ENCODE measurements at regions not wholly inside any gene's neighbourhood (a gene's known extent, or its start where the extent isn't known, plus 50 kb on each side); places are given as distances from the start of the nearest gene placed in this dataset.

DNA sequence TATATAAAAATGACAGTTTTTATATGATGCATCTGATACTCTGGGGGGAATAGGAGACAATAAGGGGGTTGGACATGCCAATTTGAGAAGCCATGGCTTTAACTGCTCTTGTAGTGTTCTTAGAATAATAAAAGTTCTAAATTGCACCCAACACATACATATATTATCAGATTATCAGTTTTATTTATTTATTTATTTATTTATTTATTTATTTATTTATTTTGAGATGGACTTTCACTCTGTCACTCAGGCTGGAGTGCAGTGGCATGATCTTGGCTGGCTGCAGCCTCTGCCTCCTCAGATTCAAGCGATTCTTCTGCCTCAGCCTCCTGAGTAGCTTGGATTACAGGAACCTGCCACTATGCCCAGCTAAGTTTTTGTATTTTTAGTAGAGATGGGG is 356.8 kb downstream of the TLL1 start:
- no peaks in the 10 kb centered on the region for H3K36me3 Mint-ChIP-seq (ENCODE audit: insufficient read depth)
- H3K9me3 Mint-ChIP-seq = peaks cover 10% of the 10 kb centered on the region
- no peaks in the 10 kb centered on the region for H3K27me3 Mint-ChIP-seq (ENCODE audit: low read depth)
- no peak for DNase-seq
- no peaks in the 10 kb centered on the region for H3K4me1 Mint-ChIP-seq (ENCODE audit: low read depth)
- no peak overlapping the region for H3K4me3 Mint-ChIP-seq
- ATAC-seq = no peak

DNA sequence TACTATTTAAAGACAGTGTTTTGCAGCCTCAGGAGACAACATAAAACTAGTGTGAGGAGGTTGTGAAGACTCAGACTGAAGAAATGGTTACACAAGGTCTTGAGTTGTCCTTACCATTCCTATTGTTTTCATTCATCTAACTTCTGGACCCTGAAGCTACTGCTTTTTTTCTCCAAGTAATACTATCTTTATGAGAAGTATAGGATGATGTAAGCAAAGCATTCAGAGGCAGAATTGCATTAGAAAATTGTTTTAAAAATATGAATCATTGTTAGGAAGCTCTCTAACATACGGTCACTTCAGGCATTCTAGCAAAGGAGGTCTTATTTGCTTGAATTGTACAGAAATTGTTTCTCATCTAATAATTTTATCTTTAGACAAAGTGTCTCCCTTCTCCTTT is 357.8 kb downstream of the TLL1 start:
- Mint-ChIP-seq H3K27me3 (ENCODE audit: low read depth) (no peaks in the 10 kb centered on the region), H3K9me3 (peaks cover 4% of the 10 kb centered on the region), H3K36me3 (ENCODE audit: insufficient read depth) (no peaks in the 10 kb centered on the region), H3K4me1 (ENCODE audit: low read depth) (no peaks in the 10 kb centered on the region), H3K4me3 (no peak overlapping the region)
- ATAC-seq = no peak
- no peak for DNase-seq

DNA sequence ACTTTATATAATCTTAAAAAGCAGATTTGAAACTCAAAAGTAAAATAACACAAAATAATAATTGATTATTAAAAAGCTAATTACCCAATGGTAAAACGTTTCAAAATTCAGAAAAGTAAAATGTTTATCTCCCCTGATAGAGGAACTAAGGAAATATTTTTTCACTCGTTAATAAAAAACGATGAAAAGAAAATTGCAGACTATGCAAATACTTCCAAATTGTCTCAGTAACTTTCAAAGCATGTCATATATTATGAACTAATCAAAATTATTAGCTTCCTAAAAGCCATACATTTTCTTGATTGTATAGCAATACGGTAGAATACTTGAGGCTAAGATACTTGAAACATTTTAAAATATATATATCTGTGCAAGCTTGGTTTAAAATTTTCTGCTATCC is 366.3 kb downstream of the TLL1 start:
- no peak overlapping the region for H3K4me3 Mint-ChIP-seq
- H3K27me3 Mint-ChIP-seq (ENCODE audit: low read depth) = no peaks in the 10 kb centered on the region
- H3K4me1 Mint-ChIP-seq (ENCODE audit: low read depth) = no peaks in the 10 kb centered on the region
- no peak for ATAC-seq
- DNase-seq = no peak
- H3K9me3 Mint-ChIP-seq = no peaks in the 10 kb centered on the region
- no peaks in the 10 kb centered on the region for H3K36me3 Mint-ChIP-seq (ENCODE audit: insufficient read depth)

DNA sequence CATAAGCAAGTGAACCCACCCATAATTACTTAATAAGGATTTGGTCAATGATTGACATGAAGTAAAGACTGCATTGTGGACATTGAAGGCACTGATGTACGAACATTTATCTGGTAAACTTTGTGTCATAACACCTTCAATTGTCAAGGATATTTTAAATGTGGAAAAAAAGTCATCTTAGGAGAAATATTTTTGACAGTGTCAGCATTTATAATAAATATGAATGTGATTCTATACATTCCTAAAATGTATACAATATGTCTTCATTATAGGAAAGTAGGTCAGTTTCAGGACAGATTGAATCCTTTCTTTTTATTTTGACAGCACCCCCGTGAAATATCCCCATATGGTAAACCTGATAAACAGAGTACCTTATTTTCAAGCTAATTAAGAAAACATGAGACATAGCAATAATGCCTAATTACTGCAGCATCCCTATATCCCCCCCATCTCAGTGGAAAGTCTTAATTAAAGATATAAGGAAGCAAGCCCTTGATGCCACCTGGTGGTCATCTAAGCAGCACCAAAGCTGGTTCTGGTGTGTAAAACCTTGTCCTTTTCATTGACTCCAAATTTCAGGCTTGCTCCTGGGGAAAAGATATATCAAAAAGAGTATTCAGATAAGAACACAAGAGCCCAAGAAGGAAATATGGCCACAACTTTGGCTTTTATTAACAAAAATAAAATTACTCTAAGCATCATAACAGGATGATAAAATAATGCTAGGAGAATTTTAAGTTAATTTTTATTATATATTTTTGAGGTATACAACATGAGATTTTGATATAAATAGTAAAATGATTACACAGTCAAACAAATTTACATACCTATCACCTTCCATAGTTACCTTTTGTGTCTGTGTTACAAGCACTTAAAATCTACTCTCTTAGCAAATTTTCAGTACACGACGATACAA is 379.7 kb downstream of the TLL1 start:
- Mint-ChIP-seq H3K4me3 (no peak overlapping the region), H3K27me3 (ENCODE audit: low read depth) (no peaks in the 10 kb centered on the region), H3K36me3 (ENCODE audit: insufficient read depth) (no peaks in the 10 kb centered on the region), H3K9me3 (no peaks in the 10 kb centered on the region), H3K4me1 (ENCODE audit: low read depth) (no peaks in the 10 kb centered on the region)
- ATAC-seq (no peak), DNase-seq (no peak)

DNA sequence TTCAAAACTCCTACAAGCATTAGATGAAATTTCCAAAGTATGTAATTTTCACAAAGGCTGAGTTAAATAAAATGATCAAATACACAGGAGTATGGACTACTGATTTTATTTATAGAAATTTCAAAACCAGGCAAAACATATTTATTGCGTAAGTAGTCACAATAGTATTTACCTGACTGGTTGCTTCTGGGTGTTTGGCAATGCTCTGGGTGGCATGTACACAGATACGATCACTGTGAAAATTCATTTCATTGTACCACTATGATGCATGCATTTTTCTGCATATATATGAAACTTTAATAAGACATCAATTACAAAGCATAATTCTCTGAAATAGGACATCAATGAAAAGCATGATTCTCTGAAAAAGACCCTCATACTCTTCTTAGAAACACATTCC is 384.2 kb downstream of the TLL1 start:
- Mint-ChIP-seq H3K36me3 (ENCODE audit: insufficient read depth) (no peaks in the 10 kb centered on the region), H3K4me3 (no peak overlapping the region), H3K27me3 (ENCODE audit: low read depth) (no peaks in the 10 kb centered on the region), H3K9me3 (no peaks in the 10 kb centered on the region), H3K4me1 (ENCODE audit: low read depth) (no peaks in the 10 kb centered on the region)
- no peak for DNase-seq
- no peak for ATAC-seq

DNA sequence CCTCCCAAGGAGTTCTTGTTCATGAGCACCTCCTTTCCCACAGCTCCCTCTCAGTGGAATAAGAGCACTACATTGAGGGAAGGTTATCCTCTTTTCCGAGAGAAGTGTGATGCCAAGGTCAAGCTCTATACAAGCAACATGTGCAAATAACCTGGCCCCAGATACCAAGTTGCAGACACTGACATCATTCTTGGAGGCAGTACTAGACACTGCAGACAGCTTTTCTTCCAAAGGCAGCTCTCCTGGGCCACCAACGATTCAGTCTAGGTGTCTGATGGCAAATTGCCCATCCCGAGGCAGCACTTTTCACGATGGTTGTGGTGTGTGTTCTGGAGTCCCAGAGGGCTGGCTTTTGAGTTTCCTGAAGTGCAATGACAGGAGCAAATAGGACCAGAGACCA is 384.9 kb downstream of the TLL1 start:
- Mint-ChIP-seq H3K36me3 (ENCODE audit: insufficient read depth) (no peaks in the 10 kb centered on the region), H3K9me3 (no peaks in the 10 kb centered on the region), H3K4me1 (ENCODE audit: low read depth) (no peaks in the 10 kb centered on the region), H3K4me3 (no peak overlapping the region), H3K27me3 (ENCODE audit: low read depth) (no peaks in the 10 kb centered on the region)
- DNase-seq (no peak), ATAC-seq (no peak)

DNA sequence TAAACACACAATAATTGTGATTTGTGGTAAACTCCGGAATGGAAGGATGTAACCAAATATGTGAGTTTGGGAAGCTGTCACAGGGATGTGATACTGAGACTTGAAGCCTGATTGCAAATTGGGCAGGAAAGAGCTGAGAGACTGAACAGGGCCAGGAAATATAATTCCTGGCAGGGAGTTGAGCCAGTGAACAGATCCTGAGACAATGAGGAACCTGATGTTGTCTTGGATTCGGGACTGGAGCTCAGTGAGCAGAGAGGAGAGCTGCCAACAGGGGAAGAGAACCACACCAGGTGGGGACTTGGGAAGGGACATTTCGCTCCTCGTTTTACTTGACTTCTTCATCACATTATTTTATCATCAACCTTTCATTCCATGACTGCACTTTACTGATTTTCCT is 386.0 kb downstream of the TLL1 start:
- no peaks in the 10 kb centered on the region for H3K9me3 Mint-ChIP-seq
- H3K27me3 Mint-ChIP-seq (ENCODE audit: low read depth) = no peaks in the 10 kb centered on the region
- H3K4me3 Mint-ChIP-seq = no peak overlapping the region
- no peaks in the 10 kb centered on the region for H3K36me3 Mint-ChIP-seq (ENCODE audit: insufficient read depth)
- no peak for ATAC-seq
- DNase-seq = no peak
- H3K4me1 Mint-ChIP-seq (ENCODE audit: low read depth) = no peaks in the 10 kb centered on the region

DNA sequence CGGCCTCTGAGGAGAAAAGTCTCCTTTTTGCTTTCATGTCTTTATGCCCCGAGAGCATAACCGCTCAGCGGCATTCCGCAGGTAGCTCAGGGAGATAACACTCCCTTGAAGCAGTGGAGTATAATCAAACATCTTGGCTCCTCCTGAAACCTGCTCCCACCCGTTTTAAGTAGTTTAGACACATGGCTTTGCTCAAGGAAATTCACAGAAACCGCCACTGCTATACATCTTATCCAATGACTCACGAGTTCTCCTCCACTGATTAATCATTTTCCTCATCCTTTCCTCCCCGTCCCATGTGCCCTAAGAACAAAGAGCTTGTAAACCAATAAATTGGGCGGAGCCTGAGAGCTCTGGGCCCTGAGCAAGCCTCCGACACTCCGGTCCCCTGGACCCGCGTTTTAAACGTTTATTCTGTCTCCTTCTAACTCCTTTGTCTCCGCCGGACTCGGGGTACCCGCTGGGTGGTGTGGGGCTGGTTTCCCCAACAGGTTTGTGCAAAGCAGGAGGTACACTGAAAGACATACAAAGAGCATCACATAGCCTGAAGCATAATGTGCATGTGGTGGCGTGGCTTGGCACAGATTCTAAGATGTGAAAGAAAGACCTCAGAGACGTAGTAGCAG is 401.2 kb downstream of the TLL1 start:
- Mint-ChIP-seq H3K4me3 (no peak overlapping the region), H3K27me3 (ENCODE audit: low read depth) (no peaks in the 10 kb centered on the region), H3K9me3 (peaks cover 7% of the 10 kb centered on the region), H3K36me3 (ENCODE audit: insufficient read depth) (no peaks in the 10 kb centered on the region), H3K4me1 (ENCODE audit: low read depth) (no peaks in the 10 kb centered on the region)
- DNase-seq (no peak), ATAC-seq (no peak)

DNA sequence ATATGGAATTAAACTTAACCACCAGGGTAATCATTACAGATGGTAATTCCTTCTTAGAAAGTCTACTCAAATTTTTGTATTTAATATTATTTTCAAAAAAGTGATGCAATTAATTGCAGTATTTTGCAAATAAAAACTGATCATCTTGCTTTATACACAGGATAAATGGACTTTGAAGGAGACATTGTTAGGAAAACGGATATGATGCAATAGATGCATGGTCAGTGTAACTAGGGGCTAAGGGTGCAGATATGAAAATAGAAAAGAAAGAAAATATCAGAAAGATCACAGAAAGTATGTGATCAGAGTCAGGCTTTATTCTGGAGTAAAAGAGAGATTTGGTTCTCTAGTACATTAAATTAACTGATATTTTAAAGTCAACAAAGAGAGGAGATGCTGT is 401.7 kb downstream of the TLL1 start:
- Mint-ChIP-seq H3K27me3 (ENCODE audit: low read depth) (no peaks in the 10 kb centered on the region), H3K36me3 (ENCODE audit: insufficient read depth) (no peaks in the 10 kb centered on the region), H3K4me1 (ENCODE audit: low read depth) (no peaks in the 10 kb centered on the region), H3K9me3 (peaks cover 8% of the 10 kb centered on the region), H3K4me3 (no peak overlapping the region)
- ATAC-seq (no peak), DNase-seq (no peak)

DNA sequence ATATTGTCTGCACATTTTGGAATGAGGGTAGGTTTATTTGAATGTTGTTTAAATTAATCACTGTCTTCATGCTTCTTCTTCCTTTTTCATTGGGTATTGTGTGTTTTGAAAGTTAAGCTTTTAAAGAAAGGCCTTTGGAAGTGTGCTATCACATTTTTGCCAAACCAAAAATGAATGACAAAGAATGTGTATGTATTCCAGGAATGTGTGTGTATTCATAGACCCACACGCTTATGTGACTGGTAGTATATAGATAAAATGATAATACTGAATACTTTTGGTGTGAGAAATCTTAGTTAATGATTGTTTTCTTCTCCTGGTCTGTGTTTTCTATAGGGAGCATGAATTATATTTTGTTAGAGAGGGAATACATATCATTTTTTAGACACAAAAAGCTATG is 404.4 kb downstream of the TLL1 start:
- ATAC-seq (no peak), DNase-seq (no peak)
- Mint-ChIP-seq H3K36me3 (ENCODE audit: insufficient read depth) (no peaks in the 10 kb centered on the region), H3K4me3 (no peak overlapping the region), H3K27me3 (ENCODE audit: low read depth) (no peaks in the 10 kb centered on the region), H3K4me1 (ENCODE audit: low read depth) (no peaks in the 10 kb centered on the region), H3K9me3 (peaks cover 8% of the 10 kb centered on the region)

DNA sequence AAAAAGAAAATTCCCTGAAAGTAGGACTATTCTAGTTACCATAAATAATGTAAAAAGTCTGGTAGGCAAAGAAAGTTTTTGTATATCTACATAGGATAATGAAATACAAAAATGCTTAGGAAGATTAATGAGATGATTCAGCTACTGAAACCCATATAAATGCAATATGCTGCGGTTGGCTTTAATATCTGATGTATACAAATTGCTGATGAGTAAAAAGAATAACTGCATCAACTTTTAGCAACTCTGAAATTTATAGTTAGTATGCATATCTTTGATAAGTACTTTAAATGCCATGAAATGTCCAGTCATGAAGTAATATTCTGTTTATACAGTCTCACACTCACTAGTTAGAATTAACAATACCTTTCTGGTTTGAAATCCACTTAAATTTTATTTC is 404.8 kb downstream of the TLL1 start:
- Mint-ChIP-seq H3K4me3 (no peak overlapping the region), H3K9me3 (peaks cover 8% of the 10 kb centered on the region), H3K4me1 (ENCODE audit: low read depth) (no peaks in the 10 kb centered on the region), H3K36me3 (ENCODE audit: insufficient read depth) (no peaks in the 10 kb centered on the region), H3K27me3 (ENCODE audit: low read depth) (no peaks in the 10 kb centered on the region)
- no peak for DNase-seq
- no peak for ATAC-seq

DNA sequence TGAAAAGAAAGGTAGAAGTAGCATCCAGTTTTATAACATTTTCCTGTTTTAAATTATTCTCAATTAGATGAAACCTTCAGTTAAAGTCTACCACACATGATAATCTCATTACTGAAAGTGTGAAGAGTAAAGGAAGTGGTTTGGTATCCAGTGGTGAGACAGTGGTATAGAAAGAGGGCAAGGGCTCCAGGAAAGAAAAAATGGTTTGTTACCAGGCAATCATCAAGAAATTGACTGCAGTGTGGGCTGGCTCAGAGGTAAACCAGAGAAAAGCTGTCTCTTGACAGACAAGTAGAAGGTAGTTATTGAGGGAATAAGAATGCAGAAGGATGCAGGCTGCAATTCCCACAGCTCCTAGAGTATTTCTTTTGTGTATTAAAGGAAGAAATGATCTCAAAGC is 406.2 kb downstream of the TLL1 start:
- Mint-ChIP-seq H3K4me1 (ENCODE audit: low read depth) (no peaks in the 10 kb centered on the region), H3K4me3 (no peak overlapping the region), H3K27me3 (ENCODE audit: low read depth) (no peaks in the 10 kb centered on the region), H3K36me3 (ENCODE audit: insufficient read depth) (no peaks in the 10 kb centered on the region), H3K9me3 (peaks cover 13% of the 10 kb centered on the region)
- DNase-seq (no peak), ATAC-seq (no peak)

DNA sequence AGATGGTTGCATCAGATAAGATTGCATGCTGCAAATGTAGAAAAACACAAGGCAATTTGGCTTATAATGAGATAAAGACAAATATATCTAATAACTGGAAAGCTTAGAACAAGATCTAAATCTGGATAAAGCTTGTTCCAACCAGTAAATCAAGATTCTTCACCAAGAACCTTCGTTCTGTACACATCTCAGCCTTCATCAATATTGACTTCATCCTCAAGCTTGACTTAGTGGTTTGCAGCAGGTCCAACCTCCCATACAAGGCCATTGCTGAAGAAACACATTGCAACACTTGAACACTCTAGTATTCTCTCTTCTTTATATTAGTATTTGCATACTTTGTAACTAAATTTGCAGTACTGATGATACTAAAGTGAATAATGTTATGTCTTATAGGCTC is 407.6 kb downstream of the TLL1 start:
- Mint-ChIP-seq H3K4me3 (no peak overlapping the region), H3K9me3 (peaks cover 13% of the 10 kb centered on the region), H3K36me3 (ENCODE audit: insufficient read depth) (no peaks in the 10 kb centered on the region), H3K27me3 (ENCODE audit: low read depth) (no peaks in the 10 kb centered on the region), H3K4me1 (ENCODE audit: low read depth) (no peaks in the 10 kb centered on the region)
- DNase-seq (no peak), ATAC-seq (no peak)

DNA sequence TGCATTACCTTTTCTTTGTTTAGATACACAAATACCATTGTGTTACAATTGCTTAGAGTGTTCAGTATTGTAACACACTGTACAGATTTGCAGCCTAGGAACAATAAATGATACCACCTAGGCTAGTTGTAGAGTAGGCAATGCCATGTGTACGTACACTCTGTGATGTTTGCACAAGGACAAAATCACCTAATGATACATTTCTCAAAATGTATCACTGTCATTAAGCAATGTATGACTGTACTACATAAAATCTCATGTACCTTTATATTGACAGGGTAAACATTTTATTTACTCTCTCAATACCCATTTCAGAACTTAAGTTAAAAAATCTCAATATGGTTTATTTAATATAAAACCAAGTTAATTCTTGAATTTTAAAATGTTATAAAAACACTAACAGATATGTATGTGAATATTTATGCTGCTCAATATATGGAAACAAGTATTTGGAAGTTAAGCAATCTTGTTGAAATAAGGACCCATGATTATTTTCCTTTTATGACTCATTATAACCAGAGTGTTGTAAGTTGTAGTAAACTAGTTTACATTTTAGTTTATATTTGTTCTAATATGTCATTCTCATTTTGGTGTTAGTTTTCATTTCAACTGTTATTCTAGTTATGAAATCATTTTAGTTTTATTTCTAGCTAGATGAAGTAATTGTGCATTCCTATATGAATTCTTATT is 409.2 kb downstream of the TLL1 start:
- Mint-ChIP-seq H3K4me3 (no peak overlapping the region), H3K4me1 (ENCODE audit: low read depth) (no peaks in the 10 kb centered on the region), H3K27me3 (ENCODE audit: low read depth) (no peaks in the 10 kb centered on the region), H3K9me3 (peaks cover 13% of the 10 kb centered on the region), H3K36me3 (ENCODE audit: insufficient read depth) (no peaks in the 10 kb centered on the region)
- ATAC-seq = no peak
- no peak for DNase-seq

DNA sequence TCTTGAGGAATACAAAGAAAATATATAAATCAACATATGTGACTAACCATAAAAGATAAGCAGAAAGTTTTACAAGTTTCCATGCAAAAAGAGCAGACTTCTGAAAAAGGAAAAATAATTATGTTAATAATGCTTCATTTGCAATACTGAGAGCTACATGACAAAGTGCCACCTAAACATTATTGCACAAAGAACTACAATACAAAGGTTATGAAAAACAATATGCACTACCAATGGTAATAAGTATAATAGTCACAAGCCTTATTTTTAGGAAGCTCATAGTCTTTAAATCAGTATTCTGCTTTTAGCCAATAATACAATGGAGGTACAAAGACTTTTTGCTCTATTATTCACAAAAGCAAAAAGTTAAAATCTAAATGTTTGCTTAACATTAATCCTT is 411.2 kb downstream of the TLL1 start:
- Mint-ChIP-seq H3K36me3 (ENCODE audit: insufficient read depth) (no peaks in the 10 kb centered on the region), H3K9me3 (peaks cover 6% of the 10 kb centered on the region), H3K4me1 (ENCODE audit: low read depth) (no peaks in the 10 kb centered on the region), H3K27me3 (ENCODE audit: low read depth) (no peaks in the 10 kb centered on the region), H3K4me3 (no peak overlapping the region)
- no peak for DNase-seq
- no peak for ATAC-seq
